IPS-18a (cell line): ENCODE measurements at regions not wholly inside any gene's neighbourhood (a gene's known extent, or its start where the extent isn't known, plus 50 kb on each side); places are given as distances from the start of the nearest gene placed in this dataset.

ENCODE experiments used
- H3K27ac ChIP-seq: one replicate; pipeline ENCODE4 v1.5.1; 2013; ENCODE audit warnings: low read length
- H3K27me3 ChIP-seq: one replicate; pipeline ENCODE4 v1.6.1; 2013; ENCODE audit warnings: mild to moderate bottlenecking, low read length; ENCODE audit not compliant: control insufficient read depth, insufficient read depth
- H3K36me3 ChIP-seq: one replicate; pipeline ENCODE4 v1.6.1; 2013; ENCODE audit warnings: low read depth, low read length; ENCODE audit not compliant: control insufficient read depth
- H3K4me1 ChIP-seq: one replicate; pipeline ENCODE4 v1.6.1; 2013; ENCODE audit warnings: low read depth, low read length; ENCODE audit not compliant: control insufficient read depth
- H3K4me3 ChIP-seq: one replicate; pipeline ENCODE4 v1.5.1; 2013; ENCODE audit warnings: low read length
- H3K9ac ChIP-seq: one replicate; pipeline ENCODE4 v1.6.1; 2013; ENCODE audit warnings: mild to moderate bottlenecking, low read length, moderate library complexity
- H3K9me3 ChIP-seq: one replicate; pipeline ENCODE4 v1.6.1; 2013; ENCODE audit warnings: low read depth, low read length; ENCODE audit not compliant: control insufficient read depth

DNA sequence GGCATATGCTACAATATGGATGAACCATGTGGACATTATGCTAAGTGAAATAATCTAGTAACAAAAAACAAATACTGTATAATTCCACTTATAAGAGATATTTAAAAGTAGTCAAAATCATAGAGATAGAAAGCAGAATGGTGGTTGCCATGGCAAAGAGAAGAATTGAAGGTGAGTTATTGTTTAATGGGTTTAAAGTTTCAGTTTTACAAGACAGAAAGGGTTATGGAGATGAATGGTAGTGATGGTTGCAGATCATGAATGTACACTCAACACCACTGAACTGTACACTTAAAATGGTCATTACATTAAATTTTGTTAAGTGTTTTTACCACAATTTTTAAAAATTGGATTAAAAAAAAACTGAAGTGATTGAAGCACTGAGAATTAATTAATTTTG lies 298.2 kb upstream of the ZC3H15 start:
- H3K9ac ChIP-seq: no peak overlapping the region
- no peaks in the 10 kb centered on the region for H3K4me1 ChIP-seq
- H3K27ac ChIP-seq: no peak overlapping the region
- no peak overlapping the region for H3K4me3 ChIP-seq
- H3K36me3 ChIP-seq: no peaks in the 10 kb centered on the region
- no peaks in the 10 kb centered on the region for H3K9me3 ChIP-seq
- no peaks in the 10 kb centered on the region for H3K27me3 ChIP-seq

- no peak overlapping the region for H3K27ac ChIP-seq
- H3K9ac ChIP-seq: no peak overlapping the region
- H3K27me3 ChIP-seq: no peaks in the 10 kb centered on the region
- no peaks in the 10 kb centered on the region for H3K9me3 ChIP-seq
- no peaks in the 10 kb centered on the region for H3K4me1 ChIP-seq
- no peak overlapping the region for H3K4me3 ChIP-seq
- H3K36me3 ChIP-seq: no peaks in the 10 kb centered on the region
Observed at GRCh38 chr2:186189816-186190215, 296.2 kb upstream of the ZC3H15 start.

DNA sequence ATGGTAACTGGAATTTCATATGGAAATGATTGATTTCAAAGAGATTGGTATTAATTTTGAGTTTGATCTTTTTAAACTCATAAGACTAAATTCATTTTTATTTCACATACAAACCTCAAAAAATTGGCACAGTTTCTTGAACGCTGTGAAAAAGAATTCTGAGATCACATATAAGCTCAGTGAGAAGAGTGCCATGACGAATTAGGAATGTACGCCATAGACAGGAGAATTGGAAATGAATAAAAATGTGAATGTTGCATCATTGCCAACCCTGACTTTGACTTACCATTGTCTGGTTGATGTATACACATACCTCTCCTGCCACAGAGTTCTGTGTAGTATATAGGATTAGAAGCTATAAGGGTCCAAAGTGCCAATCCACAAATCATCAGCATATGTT lies 290.4 kb upstream of the ZC3H15 start:
- Histone ChIP-seq H3K9me3 (no peaks in the 10 kb centered on the region), H3K27me3 (no peaks in the 10 kb centered on the region), H3K9ac (no peak overlapping the region), H3K27ac (no peak overlapping the region), H3K36me3 (no peaks in the 10 kb centered on the region), H3K4me1 (no peaks in the 10 kb centered on the region), H3K4me3 (no peak overlapping the region)

DNA sequence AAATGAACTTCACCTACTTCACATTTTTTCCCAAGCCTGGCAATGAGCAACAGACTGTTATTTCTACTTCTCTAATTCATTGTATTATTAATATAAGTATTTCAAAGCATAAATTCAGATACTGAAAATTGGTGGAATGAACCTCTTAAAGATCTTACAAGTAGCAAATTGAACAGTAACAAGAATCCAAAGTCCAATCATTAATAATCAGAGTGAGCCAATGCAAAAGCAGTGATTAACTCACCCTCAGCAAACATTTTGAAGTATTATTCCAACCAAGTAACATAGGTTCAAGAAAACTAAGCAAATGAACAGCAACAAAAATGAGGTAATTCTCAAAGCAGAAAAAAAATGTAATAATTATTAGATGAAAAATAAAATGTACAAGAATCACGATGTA lies 288.1 kb upstream of the ZC3H15 start:
- no peak overlapping the region for H3K9ac ChIP-seq
- H3K4me1 ChIP-seq: no peaks in the 10 kb centered on the region
- no peaks in the 10 kb centered on the region for H3K9me3 ChIP-seq
- no peaks in the 10 kb centered on the region for H3K36me3 ChIP-seq
- no peaks in the 10 kb centered on the region for H3K27me3 ChIP-seq
- H3K4me3 ChIP-seq: no peak overlapping the region
- no peak overlapping the region for H3K27ac ChIP-seq

- H3K4me3 ChIP-seq: no peak overlapping the region
- no peaks in the 10 kb centered on the region for H3K27me3 ChIP-seq
- no peaks in the 10 kb centered on the region for H3K4me1 ChIP-seq
- H3K36me3 ChIP-seq: no peaks in the 10 kb centered on the region
- no peaks in the 10 kb centered on the region for H3K9me3 ChIP-seq
- no peak overlapping the region for H3K9ac ChIP-seq
- no peak overlapping the region for H3K27ac ChIP-seq
Observed at GRCh38 chr2:186199029-186199428, 287.0 kb upstream of the ZC3H15 start.

- H3K9me3 ChIP-seq: no peaks in the 10 kb centered on the region
- H3K27ac ChIP-seq: no peak overlapping the region
- no peaks in the 10 kb centered on the region for H3K36me3 ChIP-seq
- no peak overlapping the region for H3K9ac ChIP-seq
- peaks cover 3% of the 10 kb centered on the region for H3K4me1 ChIP-seq
- H3K4me3 ChIP-seq: no peak overlapping the region
- H3K27me3 ChIP-seq: no peaks in the 10 kb centered on the region
Observed at GRCh38 chr2:186201371-186201770, 284.7 kb upstream of the ZC3H15 start.

GRCh38 chr2:186205254-186205911 lies 280.7 kb upstream of the ZC3H15 start:
- peaks cover 3% of the 10 kb centered on the region for H3K4me1 ChIP-seq
- no peak overlapping the region for H3K4me3 ChIP-seq

DNA sequence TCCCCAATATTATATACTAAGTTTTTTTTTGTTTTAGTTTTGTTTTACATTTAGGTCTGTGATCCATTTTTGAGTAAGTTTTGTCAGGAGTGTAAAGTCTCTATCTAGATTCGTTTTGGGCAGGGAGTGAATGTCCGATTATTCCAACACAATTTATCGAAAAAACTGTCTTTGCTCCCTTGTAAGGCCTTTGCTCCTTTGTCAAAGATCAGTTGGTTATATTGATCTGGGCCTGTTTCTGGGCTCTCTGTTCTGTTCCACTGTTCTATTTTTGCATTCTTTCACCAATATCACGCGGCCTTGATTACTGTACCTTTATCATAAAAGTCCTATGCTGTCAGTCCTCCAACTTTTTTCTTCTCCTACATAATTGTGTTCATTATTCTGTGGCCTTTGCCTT lies 276.5 kb upstream of the ZC3H15 start:
- H3K9me3 ChIP-seq: no peaks in the 10 kb centered on the region
- H3K4me3 ChIP-seq: no peak overlapping the region
- peaks cover 3% of the 10 kb centered on the region for H3K4me1 ChIP-seq
- no peaks in the 10 kb centered on the region for H3K27me3 ChIP-seq
- H3K27ac ChIP-seq: no peak overlapping the region
- H3K36me3 ChIP-seq: no peaks in the 10 kb centered on the region
- no peak overlapping the region for H3K9ac ChIP-seq

More at GRCh38 chr2:186205254-186205911, 280.7 kb upstream of the ZC3H15 start:
- Histone ChIP-seq H3K27me3 (no peaks in the 10 kb centered on the region), H3K9me3 (no peaks in the 10 kb centered on the region), H3K9ac (no peak overlapping the region), H3K27ac (no peak overlapping the region), H3K36me3 (no peaks in the 10 kb centered on the region)

GRCh38 chr2:186220409-186220808 lies 265.7 kb upstream of the ZC3H15 start:
- H3K9me3 ChIP-seq: no peaks in the 10 kb centered on the region
- no peaks in the 10 kb centered on the region for H3K36me3 ChIP-seq
- no peaks in the 10 kb centered on the region for H3K27me3 ChIP-seq
- H3K4me1 ChIP-seq: no peaks in the 10 kb centered on the region
- H3K9ac ChIP-seq: no peak overlapping the region
- H3K4me3 ChIP-seq: no peak overlapping the region
- no peak overlapping the region for H3K27ac ChIP-seq

DNA sequence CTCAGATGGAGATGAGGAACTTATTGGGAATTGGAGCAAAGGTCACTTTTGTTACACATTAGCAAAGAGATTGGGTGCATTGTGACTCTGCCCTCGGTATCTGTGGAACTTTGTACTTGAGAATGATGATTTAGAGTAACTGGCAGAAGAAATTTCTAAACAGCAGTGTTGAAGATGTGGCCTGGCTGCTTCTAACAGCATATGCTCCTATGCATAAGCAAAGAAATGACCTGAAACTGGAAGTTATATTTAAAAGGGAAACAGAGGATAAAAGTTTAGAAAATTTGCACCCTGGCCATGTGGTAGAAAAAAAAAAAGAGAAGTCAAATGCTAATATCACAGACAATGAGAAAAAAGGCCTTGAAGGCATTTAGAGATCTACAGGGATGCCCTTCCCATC lies 256.8 kb upstream of the ZC3H15 start:
- Histone ChIP-seq H3K4me3 (no peak overlapping the region), H3K4me1 (no peaks in the 10 kb centered on the region), H3K9ac (no peak overlapping the region)

DNA sequence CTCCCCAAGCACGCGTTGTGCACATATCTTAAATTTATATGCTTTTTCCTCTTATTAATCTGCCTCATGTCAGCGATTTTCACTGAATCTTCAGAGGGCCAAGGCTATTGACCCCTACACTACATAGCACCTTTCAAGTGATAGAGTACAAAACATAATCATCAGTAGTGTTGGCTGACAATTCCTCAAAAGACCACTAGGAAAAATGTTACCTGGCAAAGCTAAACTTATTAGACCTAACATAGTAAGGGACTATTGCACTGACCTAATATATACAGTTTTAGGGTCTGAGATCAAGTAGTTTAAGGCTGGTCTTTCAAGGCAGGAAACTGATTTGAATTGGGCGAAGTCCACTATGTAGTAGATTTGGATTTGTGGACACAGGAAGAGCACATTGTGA lies 244.2 kb upstream of the ZC3H15 start:
- Histone ChIP-seq H3K9ac (no peak overlapping the region), H3K4me3 (no peak overlapping the region), H3K9me3 (no peaks in the 10 kb centered on the region), H3K27ac (no peak overlapping the region), H3K36me3 (no peaks in the 10 kb centered on the region), H3K27me3 (no peaks in the 10 kb centered on the region), H3K4me1 (no peaks in the 10 kb centered on the region)

More for the DNA sequence above, 256.8 kb upstream of the ZC3H15 start:
- no peaks in the 10 kb centered on the region for H3K36me3 ChIP-seq
- H3K9me3 ChIP-seq: peaks cover 11% of the 10 kb centered on the region
- no peak overlapping the region for H3K27ac ChIP-seq
- H3K27me3 ChIP-seq: no peaks in the 10 kb centered on the region

GRCh38 chr2:186254759-186255158 lies 231.3 kb upstream of the ZC3H15 start:
- H3K9me3 ChIP-seq: no peaks in the 10 kb centered on the region
- H3K4me1 ChIP-seq: peaks cover 6% of the 10 kb centered on the region
- no peak overlapping the region for H3K4me3 ChIP-seq
- no peak overlapping the region for H3K9ac ChIP-seq
- no peak overlapping the region for H3K27ac ChIP-seq
- no peaks in the 10 kb centered on the region for H3K27me3 ChIP-seq
- H3K36me3 ChIP-seq: no peaks in the 10 kb centered on the region
